ENCODE measurements at regions not wholly inside any gene's neighbourhood (a gene's known extent, or its start where the extent isn't known, plus 50 kb on each side); places are given as distances from the start of the nearest gene placed in this dataset.

DNA sequence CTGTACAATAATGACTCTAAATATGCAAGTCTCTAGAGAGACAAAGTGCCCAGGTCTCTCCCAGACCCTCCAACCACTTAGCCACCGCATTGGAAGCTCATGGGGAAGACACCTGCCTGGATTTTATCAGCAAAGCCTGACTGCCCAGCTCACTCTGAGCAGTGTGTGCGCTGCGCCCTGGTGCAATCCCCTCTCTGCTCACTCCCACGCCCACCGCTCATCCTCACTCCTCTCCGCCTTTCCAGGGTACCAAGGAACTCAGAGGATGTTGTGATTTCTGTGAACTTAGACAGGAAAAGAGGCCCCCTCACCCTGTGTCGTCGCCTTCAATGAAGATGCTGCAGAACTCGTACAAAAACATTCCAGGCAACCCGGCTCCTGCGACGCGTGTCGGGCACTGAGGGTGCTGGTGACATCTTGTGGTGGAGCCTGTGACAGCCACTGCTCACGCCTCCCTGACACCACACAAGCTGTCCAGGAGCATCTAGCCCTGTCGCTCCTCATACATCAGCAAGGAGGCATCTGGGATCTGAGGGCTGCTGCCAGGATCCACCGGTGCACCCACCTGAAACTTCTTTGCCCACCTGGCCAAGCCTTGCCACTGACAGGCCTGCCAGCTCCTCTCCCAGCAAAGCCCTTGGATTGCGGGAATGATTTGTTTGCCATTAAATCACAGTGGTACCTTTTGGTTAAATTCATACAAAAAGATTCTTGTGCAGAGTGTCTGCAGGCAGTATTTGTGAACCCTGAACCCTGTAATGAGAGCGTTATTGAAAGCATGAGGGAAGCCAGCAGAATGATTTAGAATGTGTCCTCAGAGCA lies 220.4 kb downstream of the ZNF516 start:
- TF ChIP-seq, protein P1, sequence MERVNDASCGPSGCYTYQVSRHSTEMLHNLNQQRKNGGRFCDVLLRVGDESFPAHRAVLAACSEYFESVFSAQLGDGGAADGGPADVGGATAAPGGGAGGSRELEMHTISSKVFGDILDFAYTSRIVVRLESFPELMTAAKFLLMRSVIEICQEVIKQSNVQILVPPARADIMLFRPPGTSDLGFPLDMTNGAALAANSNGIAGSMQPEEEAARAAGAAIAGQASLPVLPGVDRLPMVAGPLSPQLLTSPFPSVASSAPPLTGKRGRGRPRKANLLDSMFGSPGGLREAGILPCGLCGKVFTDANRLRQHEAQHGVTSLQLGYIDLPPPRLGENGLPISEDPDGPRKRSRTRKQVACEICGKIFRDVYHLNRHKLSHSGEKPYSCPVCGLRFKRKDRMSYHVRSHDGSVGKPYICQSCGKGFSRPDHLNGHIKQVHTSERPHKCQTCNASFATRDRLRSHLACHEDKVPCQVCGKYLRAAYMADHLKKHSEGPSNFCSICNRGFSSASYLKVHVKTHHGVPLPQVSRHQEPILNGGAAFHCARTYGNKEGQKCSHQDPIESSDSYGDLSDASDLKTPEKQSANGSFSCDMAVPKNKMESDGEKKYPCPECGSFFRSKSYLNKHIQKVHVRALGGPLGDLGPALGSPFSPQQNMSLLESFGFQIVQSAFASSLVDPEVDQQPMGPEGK (CRISPR knock-in tag; IDR thresholded peaks at IDR 0.05; ENCODE audit: borderline replicate concordance) = no peak
- TF ChIP-seq, protein P2, sequence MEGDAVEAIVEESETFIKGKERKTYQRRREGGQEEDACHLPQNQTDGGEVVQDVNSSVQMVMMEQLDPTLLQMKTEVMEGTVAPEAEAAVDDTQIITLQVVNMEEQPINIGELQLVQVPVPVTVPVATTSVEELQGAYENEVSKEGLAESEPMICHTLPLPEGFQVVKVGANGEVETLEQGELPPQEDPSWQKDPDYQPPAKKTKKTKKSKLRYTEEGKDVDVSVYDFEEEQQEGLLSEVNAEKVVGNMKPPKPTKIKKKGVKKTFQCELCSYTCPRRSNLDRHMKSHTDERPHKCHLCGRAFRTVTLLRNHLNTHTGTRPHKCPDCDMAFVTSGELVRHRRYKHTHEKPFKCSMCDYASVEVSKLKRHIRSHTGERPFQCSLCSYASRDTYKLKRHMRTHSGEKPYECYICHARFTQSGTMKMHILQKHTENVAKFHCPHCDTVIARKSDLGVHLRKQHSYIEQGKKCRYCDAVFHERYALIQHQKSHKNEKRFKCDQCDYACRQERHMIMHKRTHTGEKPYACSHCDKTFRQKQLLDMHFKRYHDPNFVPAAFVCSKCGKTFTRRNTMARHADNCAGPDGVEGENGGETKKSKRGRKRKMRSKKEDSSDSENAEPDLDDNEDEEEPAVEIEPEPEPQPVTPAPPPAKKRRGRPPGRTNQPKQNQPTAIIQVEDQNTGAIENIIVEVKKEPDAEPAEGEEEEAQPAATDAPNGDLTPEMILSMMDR (IDR thresholded peaks at IDR 0.05 in 2 of 3, conservative IDR thresholded peaks at IDR 0.05 in 1 of 3; ENCODE audit: insufficient read depth in 2 of 3, low read depth in 1 of 3, low read length in 3 of 3) = peak in 2 of 3 experiments; percentile 19 to 41; a peak in 1 of 6 replicates
- TF ChIP-seq ZNF121 (CRISPR knock-in tag; conservative IDR thresholded peaks at IDR 0.05) = no peak
- TF ChIP-seq MNT (conservative IDR thresholded peaks at IDR 0.05) = no peak
- TF ChIP-seq, protein P3, sequence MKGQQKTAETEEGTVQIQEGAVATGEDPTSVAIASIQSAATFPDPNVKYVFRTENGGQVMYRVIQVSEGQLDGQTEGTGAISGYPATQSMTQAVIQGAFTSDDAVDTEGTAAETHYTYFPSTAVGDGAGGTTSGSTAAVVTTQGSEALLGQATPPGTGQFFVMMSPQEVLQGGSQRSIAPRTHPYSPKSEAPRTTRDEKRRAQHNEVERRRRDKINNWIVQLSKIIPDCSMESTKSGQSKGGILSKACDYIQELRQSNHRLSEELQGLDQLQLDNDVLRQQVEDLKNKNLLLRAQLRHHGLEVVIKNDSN (CRISPR knock-in tag; IDR thresholded peaks at IDR 0.05) = no peak
- no peak for TF ChIP-seq CEBPB (tag; IDR thresholded peaks at IDR 0.05)
- TF ChIP-seq TAF1 (IDR thresholded peaks at IDR 0.05; ENCODE audit: control insufficient read depth, extremely low read depth, insufficient read depth, low read length, severe bottlenecking) = no peak
- TF ChIP-seq MYC (IDR thresholded peaks at IDR 0.05; ENCODE audit: low read depth, low read length) = no peak
- TF ChIP-seq MYC (CRISPR knock-in tag; IDR thresholded peaks at IDR 0.05; ENCODE audit: borderline replicate concordance, low read depth) = no peak

Measured in K562 (cell line).